ENCODE measurements at regions not wholly inside any gene's neighbourhood (a gene's known extent, or its start where the extent isn't known, plus 50 kb on each side); places are given as distances from the start of the nearest gene placed in this dataset.
"Not testable (repeated sequence)": the region's sequence is repeated elsewhere in the genome, so short reads cannot be mapped to it uniquely, and the experiment has no call there.

DNA sequence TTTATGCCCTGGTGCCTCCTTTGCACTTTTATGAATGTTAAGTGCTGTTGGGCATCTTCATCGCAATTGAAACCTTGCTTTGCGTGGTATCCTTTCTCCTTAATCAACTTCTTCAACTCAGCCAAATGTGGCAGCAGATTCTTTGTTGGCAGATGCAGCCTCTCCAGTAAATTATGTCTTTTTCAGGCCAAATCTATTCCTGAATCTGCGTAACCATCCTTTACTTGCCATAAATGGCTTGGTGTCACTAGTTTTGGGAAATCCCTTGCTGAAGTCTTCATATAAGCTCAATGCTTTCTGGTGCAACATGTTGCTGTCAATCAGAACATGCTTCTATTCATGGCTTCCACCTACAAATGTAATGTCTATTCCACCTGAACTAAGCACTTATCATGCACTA lies 457.5 kb downstream of the FGF13 start:
- TF ChIP-seq, protein P1, sequence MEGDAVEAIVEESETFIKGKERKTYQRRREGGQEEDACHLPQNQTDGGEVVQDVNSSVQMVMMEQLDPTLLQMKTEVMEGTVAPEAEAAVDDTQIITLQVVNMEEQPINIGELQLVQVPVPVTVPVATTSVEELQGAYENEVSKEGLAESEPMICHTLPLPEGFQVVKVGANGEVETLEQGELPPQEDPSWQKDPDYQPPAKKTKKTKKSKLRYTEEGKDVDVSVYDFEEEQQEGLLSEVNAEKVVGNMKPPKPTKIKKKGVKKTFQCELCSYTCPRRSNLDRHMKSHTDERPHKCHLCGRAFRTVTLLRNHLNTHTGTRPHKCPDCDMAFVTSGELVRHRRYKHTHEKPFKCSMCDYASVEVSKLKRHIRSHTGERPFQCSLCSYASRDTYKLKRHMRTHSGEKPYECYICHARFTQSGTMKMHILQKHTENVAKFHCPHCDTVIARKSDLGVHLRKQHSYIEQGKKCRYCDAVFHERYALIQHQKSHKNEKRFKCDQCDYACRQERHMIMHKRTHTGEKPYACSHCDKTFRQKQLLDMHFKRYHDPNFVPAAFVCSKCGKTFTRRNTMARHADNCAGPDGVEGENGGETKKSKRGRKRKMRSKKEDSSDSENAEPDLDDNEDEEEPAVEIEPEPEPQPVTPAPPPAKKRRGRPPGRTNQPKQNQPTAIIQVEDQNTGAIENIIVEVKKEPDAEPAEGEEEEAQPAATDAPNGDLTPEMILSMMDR (IDR thresholded peaks at IDR 0.05; ENCODE audit: low read depth, low read length), result no peak
- DNase-seq (ENCODE audit: extremely low read depth, low read depth), result no peak

DNA sequence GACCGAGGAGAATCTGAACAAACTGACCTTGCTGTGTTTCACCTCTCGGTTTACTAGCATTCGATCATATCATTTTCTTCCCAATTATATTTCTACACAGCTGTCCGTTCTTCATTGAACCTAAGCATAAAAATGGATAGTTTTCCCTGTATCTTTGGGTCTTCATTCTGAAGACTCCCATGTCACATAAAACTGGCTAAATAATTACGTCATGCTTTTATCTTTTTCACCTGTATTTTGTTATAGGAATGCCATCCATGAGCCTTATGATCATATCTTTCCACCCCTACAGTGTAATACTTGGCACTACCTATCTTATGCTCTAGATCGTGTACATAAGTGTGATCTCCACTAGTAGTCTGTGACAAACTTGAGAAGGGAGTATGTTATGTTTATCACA lies 456.1 kb downstream of the FGF13 start:
- DNase-seq (ENCODE audit: extremely low read depth, low read depth), result no peak
- TF ChIP-seq, protein P1 (IDR thresholded peaks at IDR 0.05; ENCODE audit: low read depth, low read length), result no peak

DNA sequence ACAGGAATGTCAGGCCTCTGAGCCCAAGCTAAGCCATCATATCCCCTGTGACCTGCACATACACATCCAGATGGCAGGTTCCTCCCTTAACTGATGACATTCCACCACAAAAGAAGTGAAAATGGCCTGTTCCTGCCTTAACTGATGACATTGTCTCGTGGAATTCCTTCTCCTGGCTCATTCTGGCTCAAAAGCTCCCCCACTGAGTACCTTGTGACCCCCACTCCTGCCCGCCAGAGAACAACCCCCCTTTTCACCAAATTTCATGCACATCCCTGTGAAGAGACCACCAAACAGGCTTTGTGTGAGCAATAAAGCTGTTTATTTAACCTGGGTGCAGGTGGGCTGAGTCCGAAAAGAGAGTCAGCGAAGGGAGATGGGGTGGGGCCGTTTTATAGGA lies 447.4 kb downstream of the FGF13 start:
- not testable (repeated sequence) for DNase-seq (ENCODE audit: extremely low read depth, low read depth)

DNA sequence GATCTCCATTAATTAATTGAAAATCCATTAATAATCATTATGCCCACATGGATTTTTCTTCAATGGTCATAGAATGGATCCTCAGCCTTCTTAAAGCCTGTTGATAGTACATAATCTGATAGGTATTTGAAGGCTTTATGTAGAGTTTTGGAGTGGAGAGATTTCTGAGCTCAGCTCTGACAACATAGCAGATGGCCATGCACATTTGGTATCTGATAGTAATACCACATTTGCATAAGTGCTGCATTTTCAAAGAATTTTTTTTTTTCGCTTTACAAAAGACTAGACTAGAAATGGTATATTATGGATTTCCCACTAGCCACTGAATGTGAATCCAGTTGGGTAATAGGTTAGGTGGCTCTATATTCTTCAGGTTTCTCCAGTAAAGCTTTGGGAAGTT lies 440.6 kb downstream of the FGF13 start:
- no peak for DNase-seq (ENCODE audit: extremely low read depth, low read depth)
- TF ChIP-seq, protein P1 (IDR thresholded peaks at IDR 0.05; ENCODE audit: low read depth, low read length), result no peak

DNA sequence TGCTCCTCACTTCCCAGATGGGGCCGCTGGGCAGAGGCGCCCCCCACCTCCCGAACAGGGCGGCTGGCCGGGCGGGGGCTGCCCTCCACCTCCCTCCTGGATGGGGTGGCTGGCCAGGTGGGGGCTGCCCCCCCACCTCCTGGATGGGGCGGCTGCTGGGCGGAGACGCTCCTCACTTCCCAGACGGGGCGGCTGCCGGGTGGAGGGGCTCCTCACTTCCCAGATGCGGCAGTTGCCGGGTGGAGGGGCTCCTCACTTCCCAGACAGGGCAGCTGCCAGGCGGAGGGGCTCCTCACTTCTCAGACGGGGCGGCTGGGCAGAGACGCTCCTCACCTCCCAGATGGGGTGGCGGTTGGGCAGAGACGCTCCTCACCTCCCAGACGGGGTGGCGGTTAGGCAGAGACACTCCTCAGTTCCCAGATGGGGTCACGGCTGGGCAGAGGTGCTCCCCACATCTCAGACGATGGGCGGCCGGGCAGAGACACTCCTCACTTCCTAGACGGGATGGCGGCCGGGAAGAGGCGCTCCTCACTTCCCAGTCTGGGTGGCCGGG lies 428.8 kb downstream of the FGF13 start:
- not testable (repeated sequence) for DNase-seq (ENCODE audit: extremely low read depth, low read depth)

DNA sequence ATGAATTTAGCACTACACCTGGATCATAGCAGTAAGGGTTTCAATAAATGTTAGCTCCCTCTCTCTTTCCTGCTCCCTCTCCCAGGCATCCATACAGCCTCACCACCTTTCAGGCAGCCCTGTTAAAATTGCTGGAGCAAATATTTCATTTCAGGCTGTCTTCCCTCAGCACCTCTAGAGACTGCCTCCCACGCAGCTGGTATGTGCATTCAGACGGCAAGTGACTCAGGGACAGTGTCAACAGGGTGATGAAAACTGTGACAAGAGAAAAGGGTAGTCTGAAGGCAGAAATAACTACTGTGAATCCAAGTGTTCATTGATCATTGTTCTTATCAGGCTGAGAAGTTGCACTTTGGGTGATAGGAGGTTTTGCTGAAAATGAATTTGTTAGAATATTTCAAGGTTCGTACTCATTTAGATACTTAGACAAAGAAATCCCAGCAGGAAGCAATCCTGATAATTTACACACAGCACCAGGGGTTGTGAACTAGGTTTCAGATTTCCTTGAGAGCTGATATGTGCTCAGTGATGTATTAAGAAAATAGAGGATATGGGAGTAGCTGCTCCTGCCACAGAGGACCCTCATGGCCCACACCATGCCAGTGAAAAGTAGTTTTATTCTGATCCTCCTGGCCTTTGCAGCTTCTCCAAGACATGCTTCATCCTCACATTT lies 424.2 kb downstream of the FGF13 start:
- no peak for DNase-seq (ENCODE audit: extremely low read depth, low read depth)
- TF ChIP-seq, protein P1 (IDR thresholded peaks at IDR 0.05; ENCODE audit: low read depth, low read length), result no peak

DNA sequence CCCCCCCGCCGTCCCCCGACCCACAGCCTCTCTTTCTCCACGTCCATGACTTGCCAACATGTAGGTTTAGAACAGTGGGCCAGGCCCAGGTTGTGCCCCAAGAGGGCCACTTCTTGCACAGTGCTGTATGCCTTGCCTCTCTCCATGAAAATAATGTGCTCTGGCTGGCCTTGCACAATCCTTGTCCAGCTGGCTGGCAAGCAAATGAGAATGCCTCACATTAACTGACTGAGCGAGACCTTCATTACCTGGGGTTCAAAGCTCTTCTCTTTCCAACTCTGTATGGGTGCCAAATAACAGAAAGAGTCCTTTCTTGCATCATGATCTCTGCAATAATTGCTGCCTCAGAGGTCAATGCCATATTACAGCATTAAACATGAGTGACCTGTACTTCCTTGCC lies 416.6 kb downstream of the FGF13 start:
- TF ChIP-seq, protein P1 (IDR thresholded peaks at IDR 0.05; ENCODE audit: low read depth, low read length), result no peak
- DNase-seq (ENCODE audit: extremely low read depth, low read depth), result no peak

DNA sequence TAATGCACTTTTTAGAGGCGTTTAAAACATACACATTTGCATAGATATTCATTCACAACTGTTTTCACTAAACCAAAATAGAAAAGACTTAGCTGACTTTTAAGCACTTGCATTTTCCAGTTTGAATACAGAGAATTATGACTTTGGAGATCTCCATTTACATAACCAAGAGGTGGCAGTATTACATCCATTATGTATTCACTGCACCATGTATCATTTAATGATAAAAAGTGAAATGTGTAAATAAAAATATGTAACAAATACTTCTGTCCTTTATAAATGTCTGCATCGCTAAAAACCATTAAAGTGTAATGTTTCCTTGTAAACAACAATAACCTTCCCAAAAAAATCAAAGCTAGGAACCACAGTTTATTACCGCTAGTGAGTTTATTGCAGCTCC lies 413.2 kb downstream of the FGF13 start:
- DNase-seq (ENCODE audit: extremely low read depth, low read depth), result no peak
- TF ChIP-seq, protein P1 (IDR thresholded peaks at IDR 0.05; ENCODE audit: low read depth, low read length), result no peak
